GM18520 (cell line): ENCODE measurements at regions not wholly inside any gene's neighbourhood (a gene's known extent, or its start where the extent isn't known, plus 50 kb on each side); places are given as distances from the start of the nearest gene placed in this dataset.
"Not testable (repeated sequence)": the region's sequence is repeated elsewhere in the genome, so short reads cannot be mapped to it uniquely, and the experiment has no call there.

Experiments
- ATAC-seq: cut with Tn5 transposase; IDR thresholded peaks from one replicate; pipeline ENCODE4 v1.9.1; 2021; ENCODE audit not compliant: unreplicated experiment

DNA sequence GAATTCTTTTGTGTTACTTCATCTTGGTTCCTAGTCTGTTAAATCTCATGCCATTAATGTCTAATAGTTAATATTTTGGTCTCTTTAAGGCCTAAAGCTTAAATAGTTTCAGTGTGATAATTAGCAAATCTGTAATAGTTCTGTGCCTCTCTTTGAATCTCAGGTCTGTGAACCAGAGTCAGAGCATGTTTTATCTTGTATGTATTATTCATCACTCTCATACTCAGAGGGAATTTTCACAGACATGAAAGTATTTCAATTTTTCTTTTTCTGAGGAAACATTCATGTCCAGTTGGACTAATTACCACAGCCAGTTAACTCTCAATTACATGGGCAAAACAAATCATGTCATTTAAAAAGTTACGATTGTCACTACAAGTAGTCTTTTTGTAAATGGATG, 931.9 kb upstream of the SLC39A10 start:
- no peak for ATAC-seq

DNA sequence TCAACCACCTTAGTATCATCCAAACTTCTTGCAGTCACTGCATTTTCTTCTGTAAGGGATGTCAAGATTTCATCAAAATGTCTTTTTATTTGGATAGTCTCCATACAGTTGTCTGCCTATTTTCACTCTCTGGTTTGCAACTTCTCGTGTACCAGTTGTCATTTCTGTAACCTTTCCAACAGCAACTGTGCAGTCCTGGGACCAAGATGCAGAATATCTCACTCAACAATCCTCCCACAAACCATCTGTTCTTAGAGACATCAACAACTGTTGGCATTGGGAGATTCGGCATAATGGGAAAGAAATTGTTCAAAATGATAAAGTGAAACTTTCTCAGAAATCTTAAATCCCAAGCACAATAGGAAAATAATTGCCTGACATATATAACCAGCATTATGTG, 933.6 kb upstream of the SLC39A10 start:
- ATAC-seq = no peak

DNA sequence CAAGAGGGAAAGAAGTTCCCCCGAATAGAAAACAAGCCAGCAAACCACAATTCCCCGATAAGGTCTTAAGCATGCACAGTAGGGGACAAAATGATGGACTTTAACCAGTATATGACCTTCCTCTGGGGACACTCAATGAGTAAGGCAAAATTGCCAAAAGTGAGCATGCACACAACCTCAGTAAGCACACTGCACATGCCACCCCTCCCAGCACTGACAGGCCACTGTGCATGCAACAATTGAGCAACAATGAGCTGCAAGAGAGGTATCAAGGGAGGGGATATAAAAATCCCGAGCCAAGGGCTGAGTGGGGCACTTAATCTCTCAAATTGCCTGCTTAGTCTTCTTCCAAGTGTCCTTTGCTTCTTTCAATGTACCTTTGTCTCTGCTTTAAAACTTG, 935.8 kb upstream of the SLC39A10 start:
- ATAC-seq = no peak

DNA sequence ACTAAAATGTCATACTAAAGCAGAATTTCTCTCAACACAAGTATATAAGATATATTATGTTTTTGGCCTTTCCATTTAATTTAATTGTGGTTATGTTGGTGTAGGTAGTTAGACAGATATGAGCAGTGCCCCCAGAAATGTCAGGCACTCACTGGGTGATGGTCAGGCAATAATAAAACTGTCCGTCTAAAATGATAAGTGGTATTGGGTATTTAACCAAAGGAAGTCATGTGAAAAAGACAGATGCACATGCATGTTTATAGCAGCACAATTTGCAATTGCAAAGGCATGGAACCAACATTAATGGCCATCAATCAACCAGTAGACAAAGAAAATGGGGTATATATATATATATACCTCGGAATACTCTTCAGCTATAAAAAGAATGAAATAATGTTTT, 936.6 kb upstream of the SLC39A10 start:
- no peak for ATAC-seq

DNA sequence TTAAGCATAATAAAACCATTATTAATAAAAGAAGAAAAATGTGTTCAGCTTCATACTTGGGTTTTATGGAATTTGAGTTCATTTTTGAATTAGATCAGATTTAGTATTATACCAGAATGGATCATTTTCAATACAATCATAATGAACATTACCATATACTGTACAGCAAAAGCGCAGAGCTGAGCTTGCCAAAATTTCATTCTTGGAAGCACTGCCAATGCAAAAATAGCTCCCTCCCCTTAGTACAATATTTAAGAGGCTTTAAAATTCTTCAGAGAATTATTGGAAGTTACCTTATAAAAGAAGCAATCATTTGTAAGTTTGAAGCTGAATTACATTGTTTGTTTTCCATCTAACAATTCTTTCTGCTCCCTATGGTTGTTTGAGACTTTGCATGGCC, 938.1 kb upstream of the SLC39A10 start:
- ATAC-seq = no peak

DNA sequence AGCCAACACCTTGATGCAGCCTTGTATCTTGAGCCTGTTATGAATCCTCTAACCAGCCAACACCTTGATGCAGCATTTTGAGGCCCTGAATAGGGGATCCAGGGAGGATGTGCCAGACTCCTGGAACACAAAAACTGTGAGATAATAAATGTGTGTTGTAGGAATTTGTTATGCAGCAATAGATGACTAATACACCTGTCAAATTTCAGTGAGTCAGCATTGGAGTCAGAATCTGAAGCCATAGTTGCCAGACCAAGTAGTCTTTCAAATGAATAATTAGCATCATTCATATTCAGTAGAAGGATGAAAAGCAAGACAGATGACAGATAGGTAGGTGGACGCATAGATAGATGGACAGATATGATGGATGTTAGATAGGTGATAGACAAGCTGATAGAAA, 942.5 kb upstream of the SLC39A10 start:
- no peak for ATAC-seq

DNA sequence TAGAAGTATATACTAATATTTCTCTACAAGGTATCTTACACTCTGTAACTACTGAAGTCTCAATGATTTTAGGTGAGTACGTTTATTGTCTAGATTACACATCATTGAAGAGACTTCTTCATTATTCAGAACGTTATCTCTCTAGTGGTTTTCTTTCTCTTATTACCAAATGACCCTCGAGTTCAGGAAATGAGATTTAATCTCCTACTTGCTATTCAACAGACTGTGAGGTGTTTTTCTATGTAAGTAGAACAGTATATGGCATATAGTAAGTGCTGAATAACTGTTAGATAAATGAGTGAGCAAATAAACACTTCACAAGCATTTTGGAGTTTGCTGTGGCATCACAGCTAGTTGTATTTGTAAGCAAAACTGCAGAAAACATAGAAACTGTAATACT, 947.2 kb upstream of the SLC39A10 start:
- no peak for ATAC-seq

DNA sequence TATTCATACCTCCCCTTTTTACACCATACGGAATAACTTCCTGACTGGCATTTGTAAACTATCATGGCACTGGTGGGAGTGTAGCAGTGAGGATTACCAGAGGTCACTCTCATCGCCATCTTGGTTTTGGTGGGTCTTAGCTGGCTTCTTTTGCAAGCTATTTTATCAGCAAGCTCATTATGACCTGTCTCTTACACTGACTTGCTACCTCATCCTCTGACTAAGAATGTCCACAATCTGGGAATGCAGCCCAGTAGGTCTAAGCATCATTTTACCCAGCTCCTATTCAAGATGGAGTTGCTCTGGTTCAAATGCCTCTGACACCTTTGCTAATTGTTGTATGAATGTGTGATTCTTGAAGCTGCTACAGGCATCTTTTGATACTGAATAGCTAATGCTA, 950.8 kb upstream of the SLC39A10 start:
- ATAC-seq = no peak

DNA sequence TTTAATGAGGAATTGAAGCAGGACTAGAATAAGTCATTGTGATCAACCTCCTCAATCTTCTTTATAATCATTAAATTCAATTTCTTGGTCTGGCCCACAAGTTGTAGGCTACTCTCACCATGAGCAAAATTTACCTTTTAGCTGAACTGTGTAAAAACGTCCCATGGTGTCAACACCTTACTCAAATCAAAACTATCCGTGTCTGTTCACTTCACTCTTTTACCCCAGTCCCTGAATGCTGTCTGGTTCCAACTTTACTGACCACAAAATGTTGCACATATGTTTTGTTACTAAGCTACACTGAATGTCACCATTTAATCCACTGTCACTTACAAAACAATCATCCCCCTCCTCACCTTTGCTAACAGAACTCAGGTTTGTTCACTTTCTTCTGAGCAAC, 951.6 kb upstream of the SLC39A10 start:
- peak; percentile 79 for ATAC-seq

DNA sequence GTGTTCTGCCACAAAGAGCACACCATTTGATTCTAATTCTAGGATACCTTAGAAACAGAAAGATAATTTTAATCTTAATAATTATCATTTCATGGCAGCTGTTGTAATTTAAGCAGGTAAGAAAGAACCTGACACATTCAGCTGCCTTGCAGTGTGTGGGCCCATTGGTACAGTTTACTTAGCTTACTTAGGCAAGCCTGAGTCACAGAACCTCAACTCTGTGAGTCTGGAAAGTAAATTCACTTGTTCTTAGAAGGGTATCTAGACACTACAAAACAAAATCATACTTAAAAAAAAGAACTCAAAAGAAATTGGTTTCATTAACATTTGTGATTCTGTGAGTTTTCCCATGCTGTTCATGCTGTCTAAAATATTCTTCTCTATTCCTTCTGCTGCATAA, 956.3 kb upstream of the SLC39A10 start:
- no peak for ATAC-seq

DNA sequence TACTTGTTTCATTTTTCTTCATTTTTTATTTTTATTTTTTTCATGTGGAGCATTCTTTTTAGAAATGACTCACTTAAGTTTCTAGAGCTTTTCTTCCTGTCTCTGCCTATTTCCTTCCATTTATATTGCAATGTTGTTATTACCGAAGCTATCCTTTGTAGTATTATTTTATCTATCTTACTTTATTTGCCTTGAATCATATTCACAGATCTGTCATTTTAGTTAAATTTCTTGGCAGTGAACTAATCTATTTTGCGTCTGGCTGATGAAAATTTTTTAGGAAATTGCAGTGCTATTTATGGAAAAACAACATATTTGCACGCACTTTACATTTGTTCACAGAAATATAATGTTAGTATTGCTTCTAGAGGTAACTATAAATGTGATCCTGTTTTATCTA, 956.9 kb upstream of the SLC39A10 start:
- no peak for ATAC-seq

DNA sequence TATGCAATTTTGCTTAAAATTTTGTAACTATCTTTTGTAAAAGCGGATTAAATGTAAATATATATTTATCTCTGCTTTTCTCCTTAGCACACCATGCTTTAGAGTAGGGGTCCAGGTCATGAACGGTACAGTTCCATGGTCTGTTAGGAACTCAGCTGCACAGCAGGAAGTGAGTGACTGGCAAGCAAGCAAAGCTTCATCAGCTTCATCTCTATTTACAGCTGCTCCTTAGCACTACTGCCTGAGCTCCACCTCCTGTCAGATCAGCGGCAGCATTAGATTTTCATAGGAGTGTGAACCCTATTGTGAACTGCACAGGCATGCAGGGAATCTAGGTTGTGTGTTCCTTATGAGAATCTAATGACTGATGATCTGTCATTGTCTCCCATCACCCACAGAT, 959.0 kb upstream of the SLC39A10 start:
- no peak for ATAC-seq

DNA sequence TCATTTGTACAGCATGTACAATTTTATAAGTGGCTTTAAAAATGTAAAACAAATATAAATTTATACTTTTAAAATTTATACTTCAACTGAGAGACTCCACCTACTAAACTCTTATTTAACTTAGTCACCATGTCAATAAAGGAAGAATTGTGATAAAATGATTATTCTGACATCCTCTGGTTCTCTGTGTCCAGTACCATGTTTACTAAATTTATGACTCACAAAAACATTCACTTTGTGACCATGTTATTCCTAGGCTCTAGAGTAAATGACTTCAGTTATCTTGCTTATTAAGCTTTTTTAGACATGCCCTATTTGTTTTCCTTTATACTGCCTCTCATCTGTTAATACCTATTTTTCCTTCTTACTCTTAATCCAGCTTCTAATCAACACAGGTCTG, 959.6 kb upstream of the SLC39A10 start:
- ATAC-seq = no peak

DNA sequence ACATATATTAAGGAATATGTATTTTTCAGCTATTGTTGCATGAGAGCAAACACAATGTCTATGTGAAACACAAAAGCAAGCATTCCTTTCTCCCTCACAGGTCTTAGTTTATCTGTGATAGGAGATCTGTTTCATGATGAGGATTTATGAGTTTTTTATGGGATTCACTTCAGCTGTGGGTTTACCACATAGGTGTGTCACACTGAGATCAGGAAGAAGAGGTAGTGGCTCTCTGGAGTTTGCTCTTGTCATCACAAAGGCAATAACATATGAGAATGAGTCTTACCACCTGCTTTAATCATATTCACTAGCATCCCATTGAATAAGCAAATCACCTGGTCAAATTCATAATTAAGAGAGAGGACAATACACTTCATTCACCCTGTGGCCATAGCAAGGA, 960.3 kb upstream of the SLC39A10 start:
- ATAC-seq = no peak

DNA sequence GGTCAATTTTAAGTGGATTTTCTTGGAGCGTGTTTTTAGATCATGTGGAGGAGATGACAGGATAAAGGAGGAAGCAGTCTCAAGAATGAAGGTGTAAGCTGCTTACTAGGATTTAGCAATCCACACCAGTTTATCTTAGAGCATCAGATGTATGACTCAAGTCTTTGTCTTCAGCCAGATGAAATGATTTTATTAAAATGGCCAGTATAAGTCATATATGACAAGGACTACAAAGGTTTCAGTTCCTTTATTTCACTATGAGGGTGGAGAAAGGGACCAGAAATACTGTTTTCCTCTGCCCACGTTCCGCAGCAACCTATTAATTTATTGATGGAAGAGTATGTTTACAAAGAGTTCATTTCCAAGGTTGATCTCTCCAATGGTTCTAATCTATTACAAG, 970.5 kb upstream of the SLC39A10 start:
- no peak for ATAC-seq

DNA sequence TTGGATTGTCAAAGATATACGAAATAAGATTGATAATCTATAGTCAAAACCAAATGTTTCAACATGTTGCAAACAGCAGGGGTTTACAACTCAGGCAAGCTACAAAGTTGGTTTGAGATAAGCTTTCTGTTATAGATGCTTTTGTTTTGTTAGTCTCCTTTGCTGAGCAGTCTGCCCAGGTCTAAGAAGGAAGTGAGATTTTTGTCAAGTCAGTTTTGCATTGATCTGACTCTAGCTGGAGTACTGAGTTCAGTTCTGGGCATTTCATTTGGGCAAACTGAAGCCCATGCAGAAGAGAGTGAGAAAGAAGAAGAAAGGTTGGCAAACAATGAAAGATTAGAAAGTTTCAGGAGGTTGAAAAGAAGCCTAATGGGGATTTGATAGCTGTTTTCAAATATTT, 983.0 kb upstream of the SLC39A10 start:
- no peak for ATAC-seq

DNA sequence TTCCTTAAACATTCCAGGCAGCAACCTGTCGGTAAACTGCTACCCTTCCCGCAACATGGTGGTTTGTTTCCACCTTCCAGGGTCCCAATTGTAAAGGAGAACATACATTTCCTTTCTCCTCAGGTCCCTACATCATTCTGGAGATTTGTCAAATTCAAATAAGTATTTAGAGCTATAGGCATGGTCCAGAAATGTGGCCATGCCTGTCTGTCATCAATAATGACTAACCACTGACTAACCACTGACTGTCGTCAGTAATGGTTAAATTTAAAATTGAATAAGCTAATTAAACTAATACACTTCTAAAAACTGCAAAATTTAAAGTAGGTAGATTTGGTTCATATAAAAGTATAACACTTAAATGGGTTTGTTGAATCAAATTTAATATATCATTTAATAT, 984.0 kb upstream of the SLC39A10 start:
- ATAC-seq = no peak

DNA sequence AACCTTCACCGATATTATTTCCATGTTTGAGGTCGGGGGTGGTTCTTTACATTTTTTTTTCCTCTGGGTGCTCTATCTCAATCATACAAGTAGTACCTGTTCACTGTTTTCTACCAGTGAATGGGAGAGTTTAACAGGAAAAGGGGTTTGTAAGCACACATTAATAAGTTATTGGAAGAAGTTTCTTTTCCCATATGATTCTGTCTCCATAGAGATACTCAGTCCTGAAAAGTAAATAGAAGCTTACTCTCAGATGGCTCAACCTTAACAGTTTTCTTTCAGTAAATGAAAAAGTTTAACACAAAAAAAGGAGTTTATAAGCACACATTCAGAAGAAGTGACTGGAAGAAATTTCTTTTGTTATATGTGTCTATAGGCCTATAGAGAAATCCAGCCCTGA, 995.6 kb upstream of the SLC39A10 start:
- no peak for ATAC-seq

DNA sequence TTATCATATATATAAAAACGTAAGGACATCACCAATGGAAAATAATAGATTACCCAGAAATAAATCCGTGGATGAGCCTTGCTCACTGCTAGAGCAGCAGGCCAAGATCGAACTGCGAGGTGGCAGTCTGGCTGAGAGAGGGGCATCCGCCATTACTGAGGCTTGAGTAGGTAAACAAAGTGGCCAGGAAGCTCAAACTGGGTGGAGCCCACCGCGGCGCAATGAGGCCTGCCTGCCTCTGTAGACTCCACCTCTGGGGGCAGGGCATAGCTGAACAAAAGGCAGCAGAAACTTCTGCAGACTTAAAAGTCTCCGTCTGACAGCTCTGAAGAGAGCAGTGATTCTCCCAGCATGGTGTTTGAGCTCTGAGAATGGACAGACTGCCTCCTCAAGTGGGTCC, 1018.0 kb upstream of the SLC39A10 start:
- ATAC-seq = not testable (repeated sequence)

DNA sequence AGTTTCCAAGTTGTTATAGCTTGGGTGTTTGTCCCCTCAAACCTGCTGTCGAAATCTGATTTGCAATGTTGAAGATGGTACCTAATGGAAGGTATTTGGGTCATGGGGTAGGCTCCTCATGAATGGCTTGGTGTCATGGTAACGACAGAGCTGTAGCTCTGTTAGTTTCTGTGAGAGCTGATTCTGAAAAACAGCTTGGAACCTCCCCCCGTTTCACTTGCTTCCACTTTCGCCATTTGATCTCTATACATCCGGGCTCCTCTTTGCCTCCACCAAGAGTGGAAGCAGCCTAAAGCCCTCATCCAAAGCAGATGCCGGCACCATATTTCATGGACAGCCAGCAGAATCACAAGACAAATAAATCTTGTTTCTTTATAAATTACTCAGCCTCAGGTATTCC, 1035.1 kb upstream of the SLC39A10 start:
- ATAC-seq = no peak

DNA sequence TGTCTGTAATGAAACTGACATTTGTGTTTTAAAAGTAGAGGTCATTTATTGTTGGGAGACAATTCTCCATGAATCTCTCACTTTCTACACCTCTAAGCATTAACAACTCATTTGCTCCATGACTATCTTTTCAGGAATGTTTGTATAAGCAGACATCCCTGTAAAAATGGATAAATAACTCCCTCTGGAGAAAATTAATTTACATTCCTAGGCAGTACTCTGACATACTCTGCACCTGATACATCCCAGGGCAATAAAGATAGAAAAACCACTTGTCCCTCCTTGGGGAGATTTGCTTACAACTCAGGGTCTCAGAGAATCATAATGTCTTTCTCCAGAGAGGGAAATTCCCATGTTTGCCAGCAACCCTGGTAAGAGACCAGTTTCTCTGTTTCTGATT, 1037.7 kb upstream of the SLC39A10 start:
- ATAC-seq = no peak

DNA sequence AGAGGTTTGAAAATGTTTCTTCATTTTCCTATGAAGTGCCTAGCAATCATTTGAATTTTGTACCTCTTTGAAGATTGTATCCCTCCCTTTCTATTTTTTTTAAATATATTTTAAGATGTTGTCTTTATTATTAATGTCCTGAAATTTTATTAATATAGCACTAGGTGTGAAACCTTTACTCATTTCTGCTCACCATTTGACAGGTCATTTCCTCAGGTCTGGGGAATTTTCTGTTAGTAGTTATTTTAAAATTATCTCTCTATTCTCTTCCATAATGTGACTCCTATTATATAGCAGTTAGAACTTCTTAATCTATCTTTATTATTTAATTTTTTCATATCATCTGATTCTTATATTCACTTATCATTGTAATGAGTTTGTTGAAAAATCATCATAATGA, 1038.6 kb upstream of the SLC39A10 start:
- no peak for ATAC-seq

DNA sequence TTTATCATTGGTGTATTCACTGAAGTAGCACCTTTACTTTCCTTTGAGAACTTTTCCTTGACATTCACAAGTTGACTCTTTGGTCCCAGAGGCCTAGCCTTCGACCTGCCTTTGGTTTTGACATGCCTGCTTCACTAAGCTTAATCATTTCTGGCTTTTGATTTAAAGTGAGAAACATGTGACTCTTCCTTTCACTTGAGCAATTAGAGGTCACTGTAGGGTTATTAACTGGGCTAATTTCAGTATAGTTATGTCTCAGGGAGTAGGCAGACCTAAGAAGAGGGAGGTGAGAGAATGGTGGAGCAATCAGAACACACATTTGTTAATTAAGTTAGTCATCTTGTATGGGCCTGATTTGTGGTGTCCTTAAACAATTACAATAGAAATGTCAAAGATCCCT, 1040.7 kb upstream of the SLC39A10 start:
- peak; percentile 87 for ATAC-seq

DNA sequence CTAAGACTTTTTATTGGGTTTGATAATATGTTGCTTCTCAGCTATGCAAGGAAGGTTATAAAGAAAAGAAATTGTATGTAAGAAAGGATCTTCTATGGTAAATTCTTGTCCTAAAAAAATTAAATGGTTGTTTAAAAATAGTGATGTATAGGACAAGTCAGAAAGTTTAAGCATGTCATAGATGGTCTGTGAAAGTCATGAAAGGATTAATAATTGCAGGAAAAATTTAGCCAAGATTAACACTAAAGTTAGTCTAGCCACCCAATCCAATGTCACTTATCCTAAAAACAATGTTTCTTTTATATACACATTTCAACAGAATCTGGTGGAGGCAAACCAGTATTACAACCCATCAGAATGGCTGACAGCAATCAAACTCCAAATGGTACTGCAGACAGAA, 1046.7 kb upstream of the SLC39A10 start:
- ATAC-seq = no peak
